ENCODE measurements at regions not wholly inside any gene's neighbourhood (a gene's known extent, or its start where the extent isn't known, plus 50 kb on each side); places are given as distances from the start of the nearest gene placed in this dataset.

DNA sequence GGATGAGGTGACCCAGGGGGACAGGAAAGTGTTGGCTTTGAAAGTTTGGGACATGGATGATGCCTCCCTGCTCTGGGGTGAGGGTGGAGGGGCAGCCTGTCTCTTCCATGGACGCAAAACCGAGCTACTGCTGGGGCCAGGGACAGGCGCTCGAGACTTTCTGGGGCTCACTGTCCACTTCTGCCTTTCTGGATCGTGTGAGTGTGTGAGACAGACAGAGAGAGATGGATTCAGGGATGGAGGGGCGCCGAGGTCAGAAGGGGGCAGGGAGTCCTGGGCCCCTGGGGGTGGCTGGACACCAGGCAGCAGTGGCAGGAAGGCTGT is 78.0 kb upstream of the GATA5 start:
- RAD21 ChIA-PET (ENCODE audit: unreplicated experiment), result no interaction called here
- POLR2A ChIA-PET, result no interaction called here
- SMC1A ChIA-PET (ENCODE audit: uncharacterized antibody, unreplicated experiment), result no interaction called here
- Histone ChIP-seq H3K9me3 (replicated peaks; ENCODE audit: control insufficient read depth, insufficient read depth, low read length) (no peaks in the 10 kb centered on the region), H2AFZ (ENCODE audit: control insufficient read depth, low read depth, low read length) (no peak overlapping the region), H3K9ac (ENCODE audit: control insufficient read depth, insufficient read depth, low read length) (no peak overlapping the region), H3K4me1 (ENCODE audit: control insufficient read depth, insufficient read depth, low read length) (no peaks in the 10 kb centered on the region), H3K36me3 (ENCODE audit: control insufficient read depth in 2 of 2, insufficient read depth in 2 of 2, low read length in 1 of 2) (no peaks in the 10 kb centered on the region), H3K27me3 (replicated peaks in 1 of 2; ENCODE audit: control insufficient read depth in 2 of 2, insufficient read depth in 2 of 2, low read length in 1 of 2) (peaks cover 2 to 10% of the 10 kb centered on the region in 2 experiments; a peak in 3 of 4 replicates), H3K4me2 (ENCODE audit: control insufficient read depth, insufficient read depth) (no peak overlapping the region), H3K4me3 (no peak overlapping the region), H4K20me1 (ENCODE audit: control insufficient read depth, insufficient read depth) (no peaks in the 10 kb centered on the region), H3K27ac (ENCODE audit: control insufficient read depth, insufficient read depth) (no peak overlapping the region), H3K79me2 (ENCODE audit: control insufficient read depth, insufficient read depth, low read length) (no peaks in the 10 kb centered on the region)
- no peak for TF ChIP-seq NKRF (conservative IDR thresholded peaks at IDR 0.05)
- TF ChIP-seq NFXL1 (IDR thresholded peaks at IDR 0.05; ENCODE audit: borderline replicate concordance), result no peak
- TF ChIP-seq ZZZ3 (IDR thresholded peaks at IDR 0.05; ENCODE audit: control insufficient read depth, insufficient read length, low read depth), result no peak
- TF ChIP-seq YBX1 (IDR thresholded peaks at IDR 0.05), result no peak
- no peak for TF ChIP-seq LARP7 (IDR thresholded peaks at IDR 0.05)
- TF ChIP-seq NR2C1 (IDR thresholded peaks at IDR 0.05), result no peak
- no peak for TF ChIP-seq RB1 (IDR thresholded peaks at IDR 0.05; ENCODE audit: borderline replicate concordance)
- TF ChIP-seq SP1 (IDR thresholded peaks at IDR 0.05; ENCODE audit: low read depth, low read length), result no peak
- TF ChIP-seq PAX5 (IDR thresholded peaks at IDR 0.05; ENCODE audit: borderline replicate concordance, low read depth, low read length), result no peak
- TF ChIP-seq POLR2AphosphoS2 (IDR thresholded peaks at IDR 0.05; ENCODE audit: low read depth, low read length), result no peak
- in situ Hi-C loops (cut with MboI), result no loop called here
- no TSS peak for BruUV-seq (replicated peaks)
- CTCF ChIA-PET, result no interaction called here
- no peak for DNase-seq (ENCODE audit: low read depth, low spot score)
- WGBS (ENCODE audit: insufficient coverage, insufficient replicate concordance, low lambda C conversion rate, missing lambda C conversion rate), result 9% methylated on average over 5 of the region's 7 CpGs
- intact Hi-C loops (cut with micrococcal nuclease; ENCODE audit: unreplicated experiment), result no loop called here
- FAIRE-seq, result no peak
- no peak for ATAC-seq

Measured in GM12878 (cell line).